Endothelial cell of umbilical vein (primary cell): ENCODE measurements at regions not wholly inside any gene's neighbourhood (a gene's known extent, or its start where the extent isn't known, plus 50 kb on each side); places are given as distances from the start of the nearest gene placed in this dataset.

Source experiments
- BruUV-seq: library from RNA; stranded (reverse); fragments of 400-500 nt; replicated peaks from 2 replicates; lab custom pipeline; 2021; lab: Mats Ljungman, UMichigan
- CTCF ChIA-PET: fragments of 300-600, 350-600 bp; sonication (Branson Sonifier 250); formaldehyde crosslinking; loops from one replicate; lab custom pipeline; 2021; ENCODE audit warnings: antibody characterized with exemption, inconsistent platforms; lab: Charles Lee
- POLR2A ChIA-PET: fragments of 300-600, 350-600 bp; sonication (Branson Sonifier 250); formaldehyde crosslinking; loops from one replicate; lab custom pipeline; 2021; ENCODE audit warnings: antibody characterized with exemption, inconsistent platforms; lab: Charles Lee
- DNase-seq: peaks from one replicate; pipeline ENCODE4 v3.0.0-alpha.2; 2011; ENCODE audit warnings: low read depth, low spot score
- FAIRE-seq: peaks from 2 replicates; lab custom pipeline; 2011; peaks lifted over from hg19 to GRCh38; lab: Jason Lieb, UNC
- H2AFZ ChIP-seq: 2 replicates; pipeline ENCODE4 v1.6.0; 2012; ENCODE audit warnings: low read depth, low read length, control low read depth, inconsistent platforms
- H3K27ac ChIP-seq: 2 replicates; pipeline ENCODE4 v1.5.1; 2011; ENCODE audit warnings: low read depth, mild to moderate bottlenecking, control low read depth, low read length, moderate library complexity; ENCODE audit not compliant: insufficient read depth
- H3K27me3 ChIP-seq, 2 experiments: 2 replicates each; pipeline versions ENCODE4 v1.6.0 to v1.6.1; 2011; ENCODE audit warnings: low read length in 2 of 2, mixed read lengths in 1 of 2; ENCODE audit not compliant: control insufficient read depth in 2 of 2, insufficient read depth in 2 of 2
- H3K36me3 ChIP-seq, 2 experiments: 2 replicates in 1 of 2; 3 replicates in 1 of 2; pipeline ENCODE4 v1.5.1; 2011; ENCODE audit warnings: low read length in 2 of 2, mild to moderate bottlenecking in 1 of 2, moderate library complexity in 1 of 2; ENCODE audit not compliant: control insufficient read depth in 2 of 2, insufficient read depth in 2 of 2; ENCODE audit errors: extremely low read depth in 1 of 2
- H3K4me1 ChIP-seq: 3 replicates; pipeline ENCODE4 v1.5.1; 2011; ENCODE audit warnings: mild to moderate bottlenecking, low read length; ENCODE audit not compliant: control insufficient read depth, insufficient read depth; ENCODE audit errors: extremely low read depth
- H3K4me2 ChIP-seq: 2 replicates; pipeline ENCODE4 v1.6.1; 2011; ENCODE audit warnings: low read length, control low read depth, mixed read lengths; ENCODE audit not compliant: insufficient read depth
- H3K4me3 ChIP-seq, 3 experiments: fragments of 200-600 bp in 1 of 3; sonication (generic), shearing (Covaris generic) in 1 of 3; replicated peaks in 1 of 3; 2 replicates each; pipeline ENCODE4 v1.5.1; 2011 to 2016; ENCODE audit warnings: control low read depth in 3 of 3, low read length in 3 of 3, mild to moderate bottlenecking in 2 of 3, inconsistent platforms in 1 of 3, low read depth in 1 of 3, moderate library complexity in 1 of 3; ENCODE audit not compliant: insufficient read depth in 1 of 3
- H3K79me2 ChIP-seq: 2 replicates; pipeline ENCODE4 v1.6.0; 2012; ENCODE audit warnings: low read length, inconsistent platforms; ENCODE audit not compliant: control insufficient read depth, insufficient read depth
- H3K9ac ChIP-seq: replicated peaks from 2 replicates; pipeline ENCODE3; 2011; ENCODE audit warnings: low read length, control low read depth; ENCODE audit not compliant: insufficient read depth; ENCODE audit errors: extremely low read depth
- H3K9me1 ChIP-seq: replicated peaks from 3 replicates; pipeline ENCODE4 v1.6.0; 2011; ENCODE audit warnings: mild to moderate bottlenecking, low read length; ENCODE audit not compliant: control insufficient read depth, insufficient read depth; ENCODE audit errors: extremely low read depth
- H3K9me3 ChIP-seq: replicated peaks from 2 replicates; pipeline ENCODE4 v1.5.1; 2012; ENCODE audit warnings: low read length, inconsistent platforms; ENCODE audit not compliant: control insufficient read depth, insufficient read depth
- H4K20me1 ChIP-seq: replicated peaks from 2 replicates; pipeline ENCODE3; 2011; ENCODE audit warnings: mild to moderate bottlenecking, low read length; ENCODE audit not compliant: control insufficient read depth, insufficient read depth; ENCODE audit errors: extremely low read depth
- EZH2 ChIP-seq: IDR thresholded peaks from 2 replicates; pipeline ENCODE4 v1.6.1; 2012; ENCODE audit warnings: borderline replicate concordance, low read depth, mild to moderate bottlenecking, moderate library complexity, low read length, inconsistent platforms; ENCODE audit not compliant: severe bottlenecking
- FOS ChIP-seq: IDR thresholded peaks from 2 replicates; pipeline ENCODE4 v1.6.1; 2011; ENCODE audit warnings: mild to moderate bottlenecking, low read length, moderate library complexity, borderline replicate concordance; ENCODE audit not compliant: insufficient read depth
- GATA2 ChIP-seq: IDR thresholded peaks from 2 replicates; pipeline ENCODE4 v1.7.0; 2011; ENCODE audit warnings: low read depth, mild to moderate bottlenecking, moderate library complexity, mixed read lengths, low read length; ENCODE audit not compliant: insufficient read length, insufficient read depth
- JUN ChIP-seq: IDR thresholded peaks from 2 replicates; pipeline ENCODE4 v1.6.1; 2011; ENCODE audit warnings: borderline replicate concordance, low read depth; ENCODE audit not compliant: insufficient read length, insufficient read depth
- MYC ChIP-seq: IDR thresholded peaks from one replicate; pipeline ENCODE4 v1.6.1; 2011; ENCODE audit warnings: mild to moderate bottlenecking, low read depth, low read length
- POLR2A ChIP-seq: IDR thresholded peaks from 2 replicates; pipeline ENCODE4 v1.6.1; 2012; ENCODE audit warnings: low read depth, mild to moderate bottlenecking, control low read depth, low read length
- POLR2AphosphoS5 ChIP-seq: IDR thresholded peaks from 2 replicates; pipeline ENCODE4 v1.6.1; 2012; ENCODE audit warnings: low read depth, mild to moderate bottlenecking, control low read depth, low read length, moderate library complexity; ENCODE audit not compliant: insufficient read depth
- dilution Hi-C: fragments of 300-500 bp; cut with MboI; formaldehyde crosslinking; loops from one replicate; pipeline ENCODE4 v1.15.0; 2019; ENCODE audit warnings: low sequenced_read_pairs; ENCODE audit not compliant: extremely low pct_ligation_motif_present
- intact Hi-C: fragments of 100-400 bp; cut with micrococcal nuclease; formaldehyde crosslinking; loops from one replicate; pipeline ENCODE4 v1.10.0; 2022
- TF ChIP-seq, protein P1 (sequence below): IDR thresholded peaks from 2 replicates; pipeline ENCODE4 v1.6.1; 2011; ENCODE audit not compliant: insufficient read depth, insufficient read length
- TF ChIP-seq, protein P2 (sequence below), 2 donors: IDR thresholded peaks; 1 replicate in 1 of 2; 2 replicates in 1 of 2; pipeline ENCODE4 v1.5.1; 2011; ENCODE audit warnings: low read length in 2 of 2, mild to moderate bottlenecking in 2 of 2, moderate library complexity in 2 of 2, control low read depth in 1 of 2, inconsistent platforms in 1 of 2, low read depth in 1 of 2; ENCODE audit not compliant: insufficient read depth in 1 of 2; ENCODE audit errors: extremely low read depth in 1 of 2

DNA sequence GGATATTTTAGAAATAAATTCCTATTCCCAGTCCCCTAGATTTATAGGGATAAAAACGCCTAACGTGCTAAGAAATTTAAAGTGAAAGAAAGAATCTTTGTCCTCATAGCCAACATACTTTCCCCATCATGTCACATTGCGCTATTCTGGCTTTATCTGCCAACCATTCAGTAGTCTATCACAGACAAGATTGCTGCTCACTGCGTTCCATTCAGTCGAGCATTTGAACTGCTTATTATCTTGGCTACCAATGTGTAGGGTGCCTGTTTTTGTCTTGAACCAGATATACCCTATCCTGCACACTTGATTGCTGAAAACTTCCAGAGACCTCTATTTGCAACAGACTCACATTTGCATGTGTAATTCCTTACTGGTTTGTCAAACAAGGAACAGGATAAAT is 751.5 kb downstream of the EPHA7 start:
- no peak overlapping the region for H3K4me2 ChIP-seq

More for the DNA sequence above, 751.5 kb downstream of the EPHA7 start:
- ChIA-PET POLR2A (no interaction called here), CTCF (no interaction called here)
- DNase-seq, result no peak
- Histone ChIP-seq H3K36me3 (no peaks in the 10 kb centered on the region), H4K20me1 (no peaks in the 10 kb centered on the region), H3K27ac (no peak overlapping the region), H3K9ac (no peak overlapping the region), H3K4me3 (no peak overlapping the region), H3K9me1 (no peaks in the 10 kb centered on the region), H3K79me2 (no peaks in the 10 kb centered on the region), H3K9me3 (no peaks in the 10 kb centered on the region), H3K4me1 (no peaks in the 10 kb centered on the region), H2AFZ (no peak overlapping the region), H3K27me3 (no peaks in the 10 kb centered on the region)
- intact Hi-C loops (no loop called here), dilution Hi-C loops (no loop called here)
- FAIRE-seq, result no peak
- TF ChIP-seq GATA2 (no peak), POLR2AphosphoS5 (no peak), EZH2 (no peak), MYC (no peak), JUN (no peak), FOS (no peak), POLR2A (no peak)
- TF ChIP-seq, protein P1, sequence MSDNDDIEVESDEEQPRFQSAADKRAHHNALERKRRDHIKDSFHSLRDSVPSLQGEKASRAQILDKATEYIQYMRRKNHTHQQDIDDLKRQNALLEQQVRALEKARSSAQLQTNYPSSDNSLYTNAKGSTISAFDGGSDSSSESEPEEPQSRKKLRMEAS, result no peak
- TF ChIP-seq, protein P2, sequence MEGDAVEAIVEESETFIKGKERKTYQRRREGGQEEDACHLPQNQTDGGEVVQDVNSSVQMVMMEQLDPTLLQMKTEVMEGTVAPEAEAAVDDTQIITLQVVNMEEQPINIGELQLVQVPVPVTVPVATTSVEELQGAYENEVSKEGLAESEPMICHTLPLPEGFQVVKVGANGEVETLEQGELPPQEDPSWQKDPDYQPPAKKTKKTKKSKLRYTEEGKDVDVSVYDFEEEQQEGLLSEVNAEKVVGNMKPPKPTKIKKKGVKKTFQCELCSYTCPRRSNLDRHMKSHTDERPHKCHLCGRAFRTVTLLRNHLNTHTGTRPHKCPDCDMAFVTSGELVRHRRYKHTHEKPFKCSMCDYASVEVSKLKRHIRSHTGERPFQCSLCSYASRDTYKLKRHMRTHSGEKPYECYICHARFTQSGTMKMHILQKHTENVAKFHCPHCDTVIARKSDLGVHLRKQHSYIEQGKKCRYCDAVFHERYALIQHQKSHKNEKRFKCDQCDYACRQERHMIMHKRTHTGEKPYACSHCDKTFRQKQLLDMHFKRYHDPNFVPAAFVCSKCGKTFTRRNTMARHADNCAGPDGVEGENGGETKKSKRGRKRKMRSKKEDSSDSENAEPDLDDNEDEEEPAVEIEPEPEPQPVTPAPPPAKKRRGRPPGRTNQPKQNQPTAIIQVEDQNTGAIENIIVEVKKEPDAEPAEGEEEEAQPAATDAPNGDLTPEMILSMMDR (IDR thresholded peaks at IDR 0.05; ENCODE audit: extremely low read depth in 1 of 2, insufficient read depth in 1 of 2, low read depth in 1 of 2, low read length in 2 of 2), result no peak
- no TSS peak for BruUV-seq
